ENCODE measurements at regions not wholly inside any gene's neighbourhood (a gene's known extent, or its start where the extent isn't known, plus 50 kb on each side); places are given as distances from the start of the nearest gene placed in this dataset.

DNA sequence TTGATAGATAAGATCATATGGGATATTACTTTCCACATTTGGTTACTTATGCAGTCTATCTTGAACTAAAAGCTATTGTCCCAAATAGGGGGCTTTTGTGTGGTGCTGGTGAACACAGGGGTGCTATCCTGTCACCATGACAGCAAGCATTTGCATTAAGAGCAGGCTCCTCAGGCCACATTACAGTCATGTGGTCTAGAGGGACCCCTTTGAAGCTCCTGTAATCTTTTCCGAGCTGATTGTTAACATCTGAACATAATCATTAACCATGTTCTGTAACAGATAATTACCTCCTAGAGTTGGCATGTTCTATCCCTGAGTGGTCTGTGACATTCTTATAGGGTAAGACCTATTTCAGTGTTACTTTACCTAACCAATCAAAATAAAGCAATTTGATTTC is 178.8 kb downstream of the KTN1 start:
- H2AFZ ChIP-seq (ENCODE audit: insufficient read depth, low read length, poor library complexity) = no peak overlapping the region
- H3K4me1 ChIP-seq (ENCODE audit: control insufficient read depth in 1 of 2, insufficient read depth in 2 of 2, low read length in 2 of 2) = no peaks in the 10 kb centered on the region
- H4K12ac ChIP-seq (ENCODE audit: low read depth, low read length) = no peak overlapping the region
- H3K4ac ChIP-seq (ENCODE audit: low read depth, low read length) = no peak overlapping the region
- no peak overlapping the region for H2AK5ac ChIP-seq (ENCODE audit: low read length)
- H3K4me3 ChIP-seq (ENCODE audit: low read depth, low read length) = no peak overlapping the region
- H3K79me2 ChIP-seq (ENCODE audit: control insufficient read depth, insufficient read depth, low read length, poor library complexity) = no peaks in the 10 kb centered on the region
- no peaks in the 10 kb centered on the region for H3K36me3 ChIP-seq (ENCODE audit: control insufficient read depth in 1 of 2, insufficient read depth in 2 of 2, low read length in 2 of 2)
- no peak overlapping the region for H3K23ac ChIP-seq (ENCODE audit: low read length)
- no peak overlapping the region for H3K4me2 ChIP-seq (ENCODE audit: low read length)
- no peak for DNase-seq
- H2BK5ac ChIP-seq (ENCODE audit: low read depth, low read length, poor library complexity) = no peak overlapping the region
- H3K9me3 ChIP-seq (ENCODE audit: insufficient read depth, low read depth, low read length) = no peaks in the 10 kb centered on the region
- no peaks in the 10 kb centered on the region for H3K79me1 ChIP-seq (ENCODE audit: low read length)
- no peak overlapping the region for H4K91ac ChIP-seq (ENCODE audit: low read depth, low read length)
- no peak overlapping the region for H2BK12ac ChIP-seq (ENCODE audit: low read length)
- WGBS (ENCODE audit: extremely low coverage, insufficient coverage, insufficient read length) = no CpG with 5 or more reads among the region's 1 CpG
- H2BK120ac ChIP-seq (ENCODE audit: insufficient read depth, low read length, poor library complexity) = no peak overlapping the region
- no peak overlapping the region for H4K8ac ChIP-seq (ENCODE audit: low read depth, low read length)
- no peak overlapping the region for H3K27ac ChIP-seq (ENCODE audit: low read depth, low read length)
- no peak overlapping the region for H3K14ac ChIP-seq (ENCODE audit: low read length)
- no peak overlapping the region for H3K18ac ChIP-seq (ENCODE audit: low read length)
- H3K27me3 ChIP-seq (ENCODE audit: insufficient read depth, low read length) = no peaks in the 10 kb centered on the region
- H3K9ac ChIP-seq (ENCODE audit: low read length) = no peak overlapping the region

DNA sequence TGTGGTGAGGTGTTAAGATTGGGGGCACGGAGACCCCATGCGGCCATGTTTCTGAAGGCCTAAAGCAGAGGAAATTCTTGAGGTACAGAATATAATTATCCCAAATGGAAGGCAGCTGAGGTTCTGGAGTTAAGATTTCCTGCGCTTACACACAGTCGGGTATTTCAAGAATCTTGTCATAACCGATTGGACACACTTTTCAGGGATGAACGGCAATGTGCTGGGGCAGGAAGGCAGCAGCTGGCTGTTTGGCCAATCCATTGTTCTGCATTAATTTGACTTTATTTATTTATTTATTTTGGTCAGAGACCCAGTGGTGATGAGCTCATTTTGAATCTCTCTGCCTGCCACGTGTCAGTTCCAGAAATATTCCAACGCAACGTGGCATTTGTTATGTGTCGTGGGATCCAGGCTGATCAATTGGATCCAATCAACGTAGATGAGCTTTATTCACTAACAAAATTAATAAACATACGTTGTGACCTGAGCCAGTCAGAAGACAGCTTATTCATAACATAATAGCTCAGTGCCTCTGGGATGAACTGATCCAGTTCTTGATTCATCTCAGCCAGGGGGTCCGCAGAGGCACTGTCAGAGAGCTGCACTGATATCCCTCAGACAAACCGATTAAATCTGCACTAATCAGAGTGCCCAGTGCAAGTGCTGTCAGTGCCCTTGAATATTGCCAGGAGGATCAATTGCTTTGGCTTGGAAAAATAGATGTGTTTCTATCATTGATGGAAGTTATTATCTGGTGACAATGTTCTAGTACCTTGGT is 181.0 kb downstream of the KTN1 start:
- Histone ChIP-seq H3K9ac (ENCODE audit: low read length) (no peak overlapping the region), H2BK12ac (ENCODE audit: low read length) (no peak overlapping the region), H3K27ac (ENCODE audit: low read depth, low read length) (no peak overlapping the region), H3K4me2 (ENCODE audit: low read length) (no peak overlapping the region), H3K36me3 (ENCODE audit: control insufficient read depth in 1 of 2, insufficient read depth in 2 of 2, low read length in 2 of 2) (no peaks in the 10 kb centered on the region), H4K8ac (ENCODE audit: low read depth, low read length) (no peak overlapping the region), H2AK5ac (ENCODE audit: low read length) (no peak overlapping the region), H3K79me1 (ENCODE audit: low read length) (no peaks in the 10 kb centered on the region), H3K4ac (ENCODE audit: low read depth, low read length) (no peak overlapping the region), H2BK5ac (ENCODE audit: low read depth, low read length, poor library complexity) (no peak overlapping the region), H4K12ac (ENCODE audit: low read depth, low read length) (no peak overlapping the region), H3K79me2 (ENCODE audit: control insufficient read depth, insufficient read depth, low read length, poor library complexity) (no peaks in the 10 kb centered on the region), H3K27me3 (ENCODE audit: insufficient read depth, low read length) (no peaks in the 10 kb centered on the region), H3K18ac (ENCODE audit: low read length) (no peak overlapping the region), H3K9me3 (ENCODE audit: insufficient read depth, low read depth, low read length) (no peaks in the 10 kb centered on the region), H2BK120ac (ENCODE audit: insufficient read depth, low read length, poor library complexity) (no peak overlapping the region), H4K91ac (ENCODE audit: low read depth, low read length) (no peak overlapping the region), H3K14ac (ENCODE audit: low read length) (no peak overlapping the region), H3K23ac (ENCODE audit: low read length) (no peak overlapping the region), H3K4me3 (ENCODE audit: low read depth, low read length) (no peak overlapping the region), H2AFZ (ENCODE audit: insufficient read depth, low read length, poor library complexity) (no peak overlapping the region), H3K4me1 (ENCODE audit: control insufficient read depth in 1 of 2, insufficient read depth in 2 of 2, low read length in 2 of 2) (no peaks in the 10 kb centered on the region)
- no CpG with 5 or more reads among the region's 14 CpGs for WGBS (ENCODE audit: extremely low coverage, insufficient coverage, insufficient read length)
- DNase-seq = no peak

DNA sequence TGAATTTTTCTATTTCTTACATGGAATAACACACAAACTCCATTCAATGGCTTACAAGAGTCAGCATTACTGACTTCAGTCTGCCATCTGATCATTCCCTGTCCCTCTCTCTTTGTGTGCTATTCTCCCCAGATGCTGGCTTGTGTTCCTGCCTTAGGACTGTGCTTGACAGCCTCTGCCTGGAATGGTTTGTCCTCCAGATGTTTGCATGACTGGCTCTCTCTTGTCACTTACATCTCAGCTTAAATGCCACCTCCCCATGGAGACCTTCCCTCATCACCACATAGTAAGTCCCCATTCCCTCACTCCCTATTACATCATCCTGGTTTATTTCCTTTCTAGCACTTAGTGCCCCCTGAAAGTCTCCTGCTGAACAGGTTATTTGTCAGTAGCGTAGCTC is 181.6 kb downstream of the KTN1 start:
- no peak for DNase-seq
- no peaks in the 10 kb centered on the region for H3K36me3 ChIP-seq (ENCODE audit: control insufficient read depth in 1 of 2, insufficient read depth in 2 of 2, low read length in 2 of 2)

DNA sequence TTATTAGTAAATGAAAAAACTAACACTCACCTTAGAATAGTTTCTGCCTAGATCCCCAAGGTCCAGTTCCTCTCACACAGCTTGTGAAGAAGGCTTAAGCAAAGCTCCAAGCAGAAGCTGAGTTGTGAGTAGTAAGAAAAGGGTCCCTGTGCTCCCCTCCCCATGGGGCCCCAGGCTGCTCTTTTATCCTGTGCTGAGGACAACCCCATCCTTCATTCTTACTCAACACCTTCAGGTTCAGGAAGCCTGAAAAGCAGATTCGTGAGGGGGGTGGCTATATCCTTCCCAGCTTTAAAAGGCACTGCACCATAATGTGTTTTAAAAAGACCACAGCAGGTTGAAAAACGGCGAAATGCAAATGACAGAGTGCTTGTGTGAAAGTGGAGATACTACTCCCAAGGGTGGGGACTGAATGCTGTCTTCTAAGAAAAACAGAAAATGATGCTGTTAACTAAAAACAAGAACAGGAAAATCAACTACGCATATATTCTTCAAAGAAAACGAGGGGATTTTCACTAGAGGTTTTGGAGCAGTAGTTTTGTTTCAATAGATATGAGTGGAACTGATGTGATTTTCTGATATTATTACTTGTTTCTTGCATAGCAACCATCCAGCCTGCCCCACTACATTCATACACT is 182.7 kb downstream of the KTN1 start:
- Histone ChIP-seq H3K9ac (ENCODE audit: low read length) (no peak overlapping the region), H4K91ac (ENCODE audit: low read depth, low read length) (no peak overlapping the region), H3K4me3 (ENCODE audit: low read depth, low read length) (no peak overlapping the region), H3K14ac (ENCODE audit: low read length) (no peak overlapping the region), H3K18ac (ENCODE audit: low read length) (no peak overlapping the region), H3K79me1 (ENCODE audit: low read length) (no peaks in the 10 kb centered on the region), H2BK5ac (ENCODE audit: low read depth, low read length, poor library complexity) (no peak overlapping the region), H3K4me1 (ENCODE audit: control insufficient read depth in 1 of 2, insufficient read depth in 2 of 2, low read length in 2 of 2) (no peaks in the 10 kb centered on the region), H2BK120ac (ENCODE audit: insufficient read depth, low read length, poor library complexity) (no peak overlapping the region), H3K23ac (ENCODE audit: low read length) (no peak overlapping the region), H3K36me3 (ENCODE audit: control insufficient read depth in 1 of 2, insufficient read depth in 2 of 2, low read length in 2 of 2) (no peaks in the 10 kb centered on the region), H3K4ac (ENCODE audit: low read depth, low read length) (no peak overlapping the region), H3K9me3 (ENCODE audit: insufficient read depth, low read depth, low read length) (no peaks in the 10 kb centered on the region), H3K79me2 (ENCODE audit: control insufficient read depth, insufficient read depth, low read length, poor library complexity) (no peaks in the 10 kb centered on the region), H3K27me3 (ENCODE audit: insufficient read depth, low read length) (no peaks in the 10 kb centered on the region), H3K4me2 (ENCODE audit: low read length) (no peak overlapping the region), H2BK12ac (ENCODE audit: low read length) (no peak overlapping the region), H2AFZ (ENCODE audit: insufficient read depth, low read length, poor library complexity) (no peak overlapping the region), H2AK5ac (ENCODE audit: low read length) (no peak overlapping the region), H4K12ac (ENCODE audit: low read depth, low read length) (no peak overlapping the region), H3K27ac (ENCODE audit: low read depth, low read length) (no peak overlapping the region), H4K8ac (ENCODE audit: low read depth, low read length) (no peak overlapping the region)
- no CpG with 5 or more reads among the region's 5 CpGs for WGBS (ENCODE audit: extremely low coverage, insufficient coverage, insufficient read length)
- DNase-seq = no peak

More for the DNA sequence above, 181.6 kb downstream of the KTN1 start:
- Histone ChIP-seq H4K91ac (ENCODE audit: low read depth, low read length) (no peak overlapping the region), H3K23ac (ENCODE audit: low read length) (no peak overlapping the region), H3K27me3 (ENCODE audit: insufficient read depth, low read length) (no peaks in the 10 kb centered on the region), H3K14ac (ENCODE audit: low read length) (no peak overlapping the region), H2AK5ac (ENCODE audit: low read length) (no peak overlapping the region), H3K18ac (ENCODE audit: low read length) (no peak overlapping the region), H3K79me2 (ENCODE audit: control insufficient read depth, insufficient read depth, low read length, poor library complexity) (no peaks in the 10 kb centered on the region), H2BK5ac (ENCODE audit: low read depth, low read length, poor library complexity) (no peak overlapping the region), H2BK12ac (ENCODE audit: low read length) (no peak overlapping the region), H3K4ac (ENCODE audit: low read depth, low read length) (no peak overlapping the region), H3K79me1 (ENCODE audit: low read length) (no peaks in the 10 kb centered on the region), H2AFZ (ENCODE audit: insufficient read depth, low read length, poor library complexity) (no peak overlapping the region), H4K12ac (ENCODE audit: low read depth, low read length) (no peak overlapping the region), H2BK120ac (ENCODE audit: insufficient read depth, low read length, poor library complexity) (no peak overlapping the region), H3K9me3 (ENCODE audit: insufficient read depth, low read depth, low read length) (no peaks in the 10 kb centered on the region), H3K4me1 (ENCODE audit: control insufficient read depth in 1 of 2, insufficient read depth in 2 of 2, low read length in 2 of 2) (no peaks in the 10 kb centered on the region), H3K4me2 (ENCODE audit: low read length) (no peak overlapping the region), H3K4me3 (ENCODE audit: low read depth, low read length) (no peak overlapping the region), H3K27ac (ENCODE audit: low read depth, low read length) (no peak overlapping the region), H3K9ac (ENCODE audit: low read length) (no peak overlapping the region), H4K8ac (ENCODE audit: low read depth, low read length) (no peak overlapping the region)
- no CpG with 5 or more reads among the region's 1 CpG for WGBS (ENCODE audit: extremely low coverage, insufficient coverage, insufficient read length)

All from trophoblast cell (in vitro differentiated cells and primary cell).